ENCODE measurements at regions not wholly inside any gene's neighbourhood (a gene's known extent, or its start where the extent isn't known, plus 50 kb on each side); places are given as distances from the start of the nearest gene placed in this dataset.

DNA sequence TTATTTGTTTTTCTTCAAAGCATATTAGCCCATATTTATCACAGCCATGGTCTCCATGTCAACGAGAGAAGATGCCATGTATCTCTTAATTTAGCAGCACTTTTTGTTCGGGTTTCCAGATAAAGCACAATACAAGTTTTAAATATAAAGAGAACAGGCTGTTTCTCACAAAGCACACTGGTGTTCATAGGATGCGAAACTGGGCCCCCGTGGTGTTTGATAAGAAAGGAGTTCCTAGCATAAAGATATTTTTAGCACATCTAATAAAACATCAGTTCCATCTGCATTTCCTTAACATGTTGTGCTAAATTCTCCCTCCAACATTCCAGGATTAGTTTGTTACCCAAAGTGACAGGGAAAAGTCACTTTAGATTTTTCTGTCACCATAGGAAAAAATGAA lies 72.4 kb upstream of the EDNRB start:
- H3K4me3 ChIP-seq (ENCODE audit: control extremely low read depth in 1 of 5, extremely low read depth in 1 of 5, insufficient read depth in 1 of 5, low read depth in 2 of 5, low read length in 4 of 5), result no peak overlapping the region
- CTCF ChIA-PET, result no interaction called here
- POLR2A ChIA-PET, result no interaction called here
- TF ChIP-seq, protein P1, sequence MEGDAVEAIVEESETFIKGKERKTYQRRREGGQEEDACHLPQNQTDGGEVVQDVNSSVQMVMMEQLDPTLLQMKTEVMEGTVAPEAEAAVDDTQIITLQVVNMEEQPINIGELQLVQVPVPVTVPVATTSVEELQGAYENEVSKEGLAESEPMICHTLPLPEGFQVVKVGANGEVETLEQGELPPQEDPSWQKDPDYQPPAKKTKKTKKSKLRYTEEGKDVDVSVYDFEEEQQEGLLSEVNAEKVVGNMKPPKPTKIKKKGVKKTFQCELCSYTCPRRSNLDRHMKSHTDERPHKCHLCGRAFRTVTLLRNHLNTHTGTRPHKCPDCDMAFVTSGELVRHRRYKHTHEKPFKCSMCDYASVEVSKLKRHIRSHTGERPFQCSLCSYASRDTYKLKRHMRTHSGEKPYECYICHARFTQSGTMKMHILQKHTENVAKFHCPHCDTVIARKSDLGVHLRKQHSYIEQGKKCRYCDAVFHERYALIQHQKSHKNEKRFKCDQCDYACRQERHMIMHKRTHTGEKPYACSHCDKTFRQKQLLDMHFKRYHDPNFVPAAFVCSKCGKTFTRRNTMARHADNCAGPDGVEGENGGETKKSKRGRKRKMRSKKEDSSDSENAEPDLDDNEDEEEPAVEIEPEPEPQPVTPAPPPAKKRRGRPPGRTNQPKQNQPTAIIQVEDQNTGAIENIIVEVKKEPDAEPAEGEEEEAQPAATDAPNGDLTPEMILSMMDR (IDR thresholded peaks at IDR 0.05), result no peak
- no peak for TF ChIP-seq EZH2 (IDR thresholded peaks at IDR 0.05; ENCODE audit: borderline replicate concordance, insufficient read depth, low read depth, low read length, poor library complexity, severe bottlenecking)
- no peak overlapping the region for H3K9ac ChIP-seq (ENCODE audit: low read length)
- Mint-ChIP-seq H3K4me1 (no peaks in the 10 kb centered on the region), H3K27me3 (peaks cover 8% of the 10 kb centered on the region), H3K4me3 (no peak overlapping the region), H3K9me3 (ENCODE audit: insufficient read depth) (no peaks in the 10 kb centered on the region), H3K27ac (no peak overlapping the region)
- DNase-seq (no peak), ATAC-seq (ENCODE audit: low read depth) (no peak)
- no peaks in the 10 kb centered on the region for H4K20me1 ChIP-seq (ENCODE audit: control insufficient read depth, insufficient read depth, low read length, poor library complexity, severe bottlenecking)
- H3K9me3 ChIP-seq (ENCODE audit: control extremely low read depth in 1 of 3, control insufficient read depth in 2 of 3, insufficient read depth in 1 of 3, low read length in 2 of 3), result no peaks in the 10 kb centered on the region
- no CpG with 5 or more reads among the region's 4 CpGs for WGBS (ENCODE audit: insufficient coverage)
- no peak overlapping the region for H2AFZ ChIP-seq (ENCODE audit: insufficient read depth, low read depth, low read length, poor library complexity, severe bottlenecking)
- no peak overlapping the region for H3K27ac ChIP-seq (ENCODE audit: low read length in 2 of 2)
- no peaks in the 10 kb centered on the region for H3K79me2 ChIP-seq (ENCODE audit: control insufficient read depth, insufficient read depth, low read length)
- H3K4me1 ChIP-seq (ENCODE audit: control insufficient read depth in 2 of 2, insufficient read depth in 2 of 2, low read length in 2 of 2), result no peaks in the 10 kb centered on the region
- intact Hi-C loops (cut with micrococcal nuclease), result no loop called here
- H3K27me3 ChIP-seq (replicated peaks in 1 of 4; ENCODE audit: control extremely low read depth in 1 of 4, control insufficient read depth in 3 of 4, insufficient read depth in 4 of 4, low read length in 3 of 4), result peaks cover 0 to 4% (median 0%) of the 10 kb centered on the region in 4 experiments
- H3K36me3 ChIP-seq (replicated peaks in 1 of 2; ENCODE audit: control extremely low read depth in 1 of 2, control insufficient read depth in 1 of 2, extremely low read depth in 1 of 2, insufficient read depth in 2 of 2, low read length in 1 of 2), result no peaks in the 10 kb centered on the region
- H3K4me2 ChIP-seq (replicated peaks; ENCODE audit: low read depth, low read length, poor library complexity, severe bottlenecking), result no peak overlapping the region

DNA sequence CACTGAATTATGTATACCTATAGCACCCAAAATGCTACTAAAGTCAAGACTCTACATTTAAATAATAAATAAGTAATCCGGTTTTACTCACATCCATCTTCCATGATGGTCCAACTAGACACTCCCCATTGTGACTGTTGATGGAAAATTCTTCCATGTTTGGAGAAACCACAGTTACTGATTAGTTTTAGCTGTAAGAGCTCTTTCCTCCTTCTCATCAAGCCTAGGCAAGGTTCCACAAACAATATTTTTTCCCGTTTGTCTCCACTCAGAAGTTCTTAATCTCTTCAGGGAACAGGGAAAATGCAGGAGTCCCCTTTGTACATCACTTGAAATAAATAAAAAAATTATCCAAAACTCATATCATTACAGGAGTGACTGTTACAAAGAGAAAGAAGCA lies 70.7 kb upstream of the EDNRB start:
- CTCF ChIA-PET, result no interaction called here
- Histone ChIP-seq H3K27ac (ENCODE audit: low read length in 2 of 2) (no peak overlapping the region), H3K4me2 (replicated peaks; ENCODE audit: low read depth, low read length, poor library complexity, severe bottlenecking) (no peak overlapping the region), H3K79me2 (ENCODE audit: control insufficient read depth, insufficient read depth, low read length) (no peaks in the 10 kb centered on the region), H3K36me3 (replicated peaks in 1 of 2; ENCODE audit: control extremely low read depth in 1 of 2, control insufficient read depth in 1 of 2, extremely low read depth in 1 of 2, insufficient read depth in 2 of 2, low read length in 1 of 2) (no peaks in the 10 kb centered on the region), H3K9me3 (ENCODE audit: control extremely low read depth in 1 of 3, control insufficient read depth in 2 of 3, insufficient read depth in 1 of 3, low read length in 2 of 3) (no peaks in the 10 kb centered on the region), H3K4me1 (ENCODE audit: control insufficient read depth in 2 of 2, insufficient read depth in 2 of 2, low read length in 2 of 2) (no peaks in the 10 kb centered on the region), H3K9ac (ENCODE audit: low read length) (no peak overlapping the region), H3K27me3 (replicated peaks in 1 of 4; ENCODE audit: control extremely low read depth in 1 of 4, control insufficient read depth in 3 of 4, insufficient read depth in 4 of 4, low read length in 3 of 4) (peaks cover 0 to 4% (median 0%) of the 10 kb centered on the region in 4 experiments), H2AFZ (ENCODE audit: insufficient read depth, low read depth, low read length, poor library complexity, severe bottlenecking) (no peak overlapping the region), H3K4me3 (ENCODE audit: control extremely low read depth in 1 of 5, extremely low read depth in 1 of 5, insufficient read depth in 1 of 5, low read depth in 2 of 5, low read length in 4 of 5) (no peak overlapping the region), H4K20me1 (ENCODE audit: control insufficient read depth, insufficient read depth, low read length, poor library complexity, severe bottlenecking) (no peaks in the 10 kb centered on the region)
- WGBS (ENCODE audit: insufficient coverage), result no CpG with 5 or more reads among the region's 2 CpGs
- intact Hi-C loops (cut with micrococcal nuclease), result no loop called here
- DNase-seq (no peak), ATAC-seq (ENCODE audit: low read depth) (no peak)
- Mint-ChIP-seq H3K27me3 (peaks cover 8% of the 10 kb centered on the region), H3K4me3 (no peak overlapping the region), H3K27ac (no peak overlapping the region), H3K9me3 (ENCODE audit: insufficient read depth) (no peaks in the 10 kb centered on the region), H3K4me1 (no peaks in the 10 kb centered on the region)
- TF ChIP-seq, protein P1 (IDR thresholded peaks at IDR 0.05), result no peak
- TF ChIP-seq EZH2 (IDR thresholded peaks at IDR 0.05; ENCODE audit: borderline replicate concordance, insufficient read depth, low read depth, low read length, poor library complexity, severe bottlenecking), result no peak
- POLR2A ChIA-PET, result no interaction called here

Measured in B cell (primary cell).